H1 (cell line): ENCODE measurements at regions not wholly inside any gene's neighbourhood (a gene's known extent, or its start where the extent isn't known, plus 50 kb on each side); places are given as distances from the start of the nearest gene placed in this dataset.

ENCODE experiments used
- CTCF ChIA-PET: fragments of 300-600 bp; sonication (Branson Sonifier 250); formaldehyde crosslinking; loops from one replicate; lab custom pipeline; 2021; ENCODE audit not compliant: partially characterized antibody; lab: Charles Lee
- POLR2A ChIA-PET: fragments of 300-600 bp; sonication (Branson Sonifier 250); formaldehyde crosslinking; loops from one replicate; lab custom pipeline; 2021; ENCODE audit warnings: inconsistent platforms; ENCODE audit not compliant: partially characterized antibody; lab: Charles Lee
- DNase-seq, 2 experiments: peaks; one replicate each; pipeline versions ENCODE4 v3.0.0 to v3.0.0-alpha.2; 2010 to 2022; ENCODE audit warnings: low spot score in 2 of 2, low read depth in 1 of 2, mixed read lengths in 1 of 2
- FAIRE-seq: peaks from 2 replicates; lab custom pipeline; 2011; peaks lifted over from hg19 to GRCh38; lab: Jason Lieb, UNC
- H2AFZ ChIP-seq: 2 replicates; pipeline ENCODE4 v1.8.1; 2012; ENCODE audit warnings: low read length, inconsistent platforms
- H2AK5ac ChIP-seq: 2 replicates; pipeline ENCODE4 v1.6.1; 2013; ENCODE audit warnings: low read depth, low read length
- H2BK120ac ChIP-seq: replicated peaks from 2 replicates; pipeline ENCODE3; 2013; ENCODE audit warnings: low read depth, low read length, inconsistent platforms
- H2BK12ac ChIP-seq: 2 replicates; pipeline ENCODE4 v1.6.1; 2013; ENCODE audit warnings: low read depth, low read length
- H2BK15ac ChIP-seq: 2 replicates; pipeline ENCODE4 v1.6.1; 2013; ENCODE audit warnings: low read length
- H2BK20ac ChIP-seq: 2 replicates; pipeline ENCODE4 v1.6.1; 2013; ENCODE audit warnings: low read length
- H2BK5ac ChIP-seq: 2 replicates; pipeline ENCODE4 v1.6.1; 2013; ENCODE audit warnings: low read depth, low read length
- H3K14ac ChIP-seq: 2 replicates; pipeline ENCODE4 v1.6.1; 2013; ENCODE audit warnings: inconsistent platforms; ENCODE audit not compliant: insufficient read length
- H3K18ac ChIP-seq: 2 replicates; pipeline ENCODE4 v1.6.1; 2013; ENCODE audit warnings: low read length; ENCODE audit errors: extremely low read depth
- H3K23ac ChIP-seq: 2 replicates; pipeline ENCODE4 v1.6.1; 2013; ENCODE audit warnings: inconsistent platforms; ENCODE audit not compliant: insufficient read length
- H3K23me2 ChIP-seq: 2 replicates; pipeline ENCODE4 v1.6.1; 2013; ENCODE audit warnings: low read depth, low read length
- H3K27ac ChIP-seq: 2 replicates; pipeline ENCODE4 v1.6.1; 2011; ENCODE audit warnings: low read depth, low read length, inconsistent platforms
- H3K27me3 ChIP-seq, 4 experiments: replicated peaks in 1 of 4; 1 replicate in 1 of 4; 2 replicates in 3 of 4; pipeline versions ENCODE4 v1.6.1 to v1.8.1; 2011 to 2013; ENCODE audit warnings: low read length in 3 of 4, mild to moderate bottlenecking in 3 of 4, inconsistent platforms in 2 of 4, mixed read lengths in 2 of 4, moderate library complexity in 1 of 4; ENCODE audit not compliant: control insufficient read depth in 3 of 4, insufficient read depth in 3 of 4; ENCODE audit errors: extremely low read depth in 1 of 4
- H3K36me3 ChIP-seq, 4 experiments: 2 replicates each; pipeline versions ENCODE4 v1.6.1 to v1.8.1; 2011 to 2013; ENCODE audit warnings: mild to moderate bottlenecking in 4 of 4, low read length in 3 of 4, moderate library complexity in 2 of 4, control low read depth in 1 of 4, inconsistent platforms in 1 of 4; ENCODE audit not compliant: insufficient read depth in 4 of 4, control insufficient read depth in 2 of 4
- H3K4ac ChIP-seq: replicated peaks from 2 replicates; pipeline ENCODE3; 2013; ENCODE audit warnings: low read length, low read depth, mixed read lengths, inconsistent platforms; ENCODE audit not compliant: insufficient read length
- H3K4me1 ChIP-seq, 4 experiments: replicated peaks in 1 of 4; 1 replicate in 1 of 4; 2 replicates in 3 of 4; pipeline versions ENCODE4 v1.6.1 to v1.8.1; 2011 to 2013; ENCODE audit warnings: low read length in 3 of 4, inconsistent platforms in 2 of 4, mixed read lengths in 1 of 4; ENCODE audit not compliant: insufficient read depth in 4 of 4, control insufficient read depth in 3 of 4
- H3K4me2 ChIP-seq, 2 experiments: 2 replicates each; pipeline versions ENCODE4 v1.6.1 to v1.8.1; 2011 to 2013; ENCODE audit warnings: low read depth in 2 of 2, low read length in 2 of 2, control low read depth in 1 of 2, inconsistent platforms in 1 of 2, mild to moderate bottlenecking in 1 of 2; ENCODE audit not compliant: insufficient read depth in 1 of 2
- H3K4me3 ChIP-seq, 4 experiments: fragments of 200-600, 300-600 bp in 1 of 4; sonication (generic), shearing (Covaris generic), sonication (Bioruptor Twin) in 1 of 4; 2 replicates each; pipeline versions ENCODE4 v1.5.1 to v1.8.1; 2011 to 2016; ENCODE audit warnings: low read length in 4 of 4, low read depth in 3 of 4, control low read depth in 2 of 4, inconsistent platforms in 2 of 4, mild to moderate bottlenecking in 2 of 4, mixed read lengths in 1 of 4, moderate library complexity in 1 of 4; ENCODE audit not compliant: insufficient read depth in 2 of 4; ENCODE audit errors: extremely low read depth in 1 of 4
- H3K56ac ChIP-seq: replicated peaks from 2 replicates; pipeline ENCODE3; 2013; ENCODE audit warnings: low read depth, mild to moderate bottlenecking, mixed read lengths, low read length, inconsistent platforms; ENCODE audit not compliant: insufficient read length
- H3K79me1 ChIP-seq: 2 replicates; pipeline ENCODE4 v1.6.1; 2013; ENCODE audit warnings: low read depth, low read length, control low read depth
- H3K79me2 ChIP-seq, 2 experiments: 2 replicates each; pipeline versions ENCODE4 v1.6.1 to v1.8.1; 2012 to 2013; ENCODE audit warnings: low read length in 2 of 2, mild to moderate bottlenecking in 2 of 2, inconsistent platforms in 1 of 2; ENCODE audit not compliant: insufficient read depth in 2 of 2, control insufficient read depth in 1 of 2
- H3K9ac ChIP-seq, 4 experiments: replicated peaks in 1 of 4; 1 replicate in 1 of 4; 2 replicates in 3 of 4; pipeline versions ENCODE4 v1.6.1 to v1.8.1; 2011 to 2013; ENCODE audit warnings: low read depth in 3 of 4, low read length in 3 of 4, control low read depth in 2 of 4, mild to moderate bottlenecking in 2 of 4, moderate library complexity in 2 of 4, inconsistent platforms in 1 of 4; ENCODE audit errors: extremely low read depth in 1 of 4
- H3K9me3 ChIP-seq, 2 experiments: 2 replicates each; pipeline versions ENCODE4 v1.6.1 to v1.8.1; 2012 to 2013; ENCODE audit warnings: mild to moderate bottlenecking in 2 of 2, moderate library complexity in 2 of 2, control low read depth in 1 of 2, inconsistent platforms in 1 of 2, low read depth in 1 of 2, low read length in 1 of 2, mixed read lengths in 1 of 2; ENCODE audit not compliant: insufficient read depth in 2 of 2
- H4K20me1 ChIP-seq, 2 experiments: replicated peaks in 1 of 2; 2 replicates each; pipeline versions ENCODE3 to v1.8.1; 2011 to 2013; ENCODE audit warnings: inconsistent platforms in 2 of 2, low read length in 2 of 2, mild to moderate bottlenecking in 1 of 2; ENCODE audit not compliant: insufficient read depth in 2 of 2, control insufficient read depth in 1 of 2
- H4K5ac ChIP-seq: 2 replicates; pipeline ENCODE4 v1.6.1; 2013; ENCODE audit warnings: low read length, low read depth, mixed read lengths, inconsistent platforms; ENCODE audit not compliant: insufficient read length
- H4K8ac ChIP-seq: 2 replicates; pipeline ENCODE4 v1.8.0; 2013; ENCODE audit warnings: mild to moderate bottlenecking, moderate library complexity, low read length, inconsistent platforms; ENCODE audit not compliant: insufficient read depth; ENCODE audit errors: extremely low read depth
- H4K91ac ChIP-seq: replicated peaks from 2 replicates; pipeline ENCODE3; 2013; ENCODE audit warnings: low read length, mixed read lengths, inconsistent platforms; ENCODE audit not compliant: insufficient read length
- ASH2L ChIP-seq: fragments of 200-600, 300-600 bp; sonication (generic); IDR thresholded peaks from one replicate; pipeline ENCODE4 v1.7.1; 2017; ENCODE audit warnings: low read length
- BCL11A ChIP-seq, 2 experiments: IDR thresholded peaks; one replicate each; pipeline ENCODE4 v1.6.1; 2011; ENCODE audit warnings: low read depth in 2 of 2, low read length in 2 of 2, mild to moderate bottlenecking in 2 of 2
- CBX5 ChIP-seq: fragments of 300-800, 300-1000 bp; sonication (generic); IDR thresholded peaks from 2 replicates; pipeline ENCODE4 v1.7.1; 2016; ENCODE audit warnings: antibody characterized with exemption, low read length, low read depth
- CBX8 ChIP-seq: fragments of 300-800, 300-1000 bp; sonication (generic); IDR thresholded peaks from 2 replicates; pipeline ENCODE4 v1.7.1; 2016; ENCODE audit warnings: low read depth, low read length, borderline replicate concordance
- HDAC2 ChIP-seq, 2 experiments: fragments of 300-600 bp in 1 of 2; sonication (generic) in 1 of 2; IDR thresholded peaks; 2 replicates each; pipeline ENCODE4 v1.6.1; 2011 to 2012; ENCODE audit warnings: low read depth in 2 of 2, low read length in 2 of 2, mild to moderate bottlenecking in 2 of 2, moderate library complexity in 2 of 2, borderline replicate concordance in 1 of 2, inconsistent platforms in 1 of 2
- JUN ChIP-seq: IDR thresholded peaks from 2 replicates; pipeline ENCODE4 v1.6.1; 2011; ENCODE audit warnings: low read depth, mild to moderate bottlenecking, improper control_type of control experiment, low read length
- SAP30 ChIP-seq: fragments of 300-600 bp; sonication (generic); IDR thresholded peaks from 2 replicates; pipeline ENCODE4 v1.7.1; 2012; ENCODE audit warnings: low read length, moderate library complexity, mild to moderate bottlenecking, inconsistent platforms; ENCODE audit not compliant: insufficient read depth, insufficient replicate concordance
- SP2 ChIP-seq: IDR thresholded peaks from 2 replicates; pipeline ENCODE4 v1.6.1; 2012; ENCODE audit warnings: mild to moderate bottlenecking, low read length, inconsistent platforms
- TCF12 ChIP-seq: IDR thresholded peaks from 2 replicates; pipeline ENCODE4 v1.6.1; 2011; ENCODE audit warnings: low read depth, mild to moderate bottlenecking, low read length
- TEAD4 ChIP-seq: IDR thresholded peaks from 2 replicates; pipeline ENCODE4 v1.6.1; 2012; ENCODE audit warnings: low read depth, low read length, inconsistent platforms, mixed read lengths
- ZNF274 ChIP-seq: IDR thresholded peaks from 2 replicates; pipeline ENCODE4 v1.7.0; 2012; ENCODE audit warnings: low read length, borderline replicate concordance; ENCODE audit errors: extremely low read depth
- TF ChIP-seq, protein P1 (sequence below): IDR thresholded peaks from 2 replicates; pipeline ENCODE4 v1.6.1; 2012; ENCODE audit warnings: inconsistent platforms

DNA sequence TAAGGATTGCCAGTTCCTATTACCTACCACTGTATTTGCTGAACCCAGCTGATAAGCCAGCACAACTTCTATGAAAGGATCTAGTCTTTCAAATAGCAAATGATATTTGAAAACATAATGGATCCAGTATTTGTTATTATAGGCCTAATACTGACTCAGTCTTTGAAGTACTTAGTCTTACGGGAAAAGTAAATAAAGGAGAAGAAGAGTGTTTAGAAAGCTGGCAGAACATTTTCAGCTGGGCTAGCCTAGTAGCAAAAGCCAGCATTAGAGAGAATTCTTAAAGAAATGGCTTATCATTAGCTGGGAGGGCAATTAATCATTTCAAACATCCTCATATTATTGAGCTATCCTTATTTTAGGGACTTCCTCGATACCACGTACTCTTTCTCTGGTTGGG lies 101.4 kb upstream of the GOLIM4 start (continued):
- TF ChIP-seq SP2 = no peak

DNA sequence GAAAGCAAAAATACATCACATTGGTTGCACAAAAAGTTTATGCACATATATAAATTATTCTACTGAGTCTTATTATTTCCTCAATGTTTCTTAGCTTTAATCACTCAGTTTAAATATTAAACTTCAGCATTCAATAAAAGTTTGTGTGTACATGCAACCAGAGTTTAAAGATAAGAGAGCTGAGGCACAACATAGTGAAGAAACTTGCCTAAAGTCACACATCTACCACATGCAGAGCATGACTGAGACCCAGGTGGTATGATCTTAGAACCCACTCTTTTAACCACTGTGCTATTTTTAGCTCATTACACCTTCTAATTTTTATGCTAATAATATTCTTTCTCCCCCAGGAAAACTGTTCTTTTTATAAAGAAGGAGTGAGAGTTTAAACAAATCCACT lies 96.1 kb upstream of the GOLIM4 start:
- H3K79me1 ChIP-seq = no peaks in the 10 kb centered on the region
- H4K20me1 ChIP-seq = no peaks in the 10 kb centered on the region
- ChIA-PET CTCF (interaction anchor here (1.4 kb wide), 1 partner anchor 26 kb away, joined by 3 read pairs; no protein-coding TSS in a partner anchor), POLR2A (no interaction called here)
- FAIRE-seq = no peak
- no peaks in the 10 kb centered on the region for H3K79me2 ChIP-seq
- no peak overlapping the region for H2AK5ac ChIP-seq
- no peak overlapping the region for H3K27ac ChIP-seq
- H2AFZ ChIP-seq = no peak overlapping the region
- no peak overlapping the region for H4K8ac ChIP-seq
- no peaks in the 10 kb centered on the region for H3K27me3 ChIP-seq
- no peak overlapping the region for H3K14ac ChIP-seq
- no peaks in the 10 kb centered on the region for H3K9me3 ChIP-seq
- no peak overlapping the region for H3K56ac ChIP-seq
- H2BK12ac ChIP-seq = no peak overlapping the region
- H3K4me2 ChIP-seq = no peak overlapping the region
- H3K9ac ChIP-seq = peak overlapping the region in 1 of 4 experiments; percentile 0; a peak in 1 of 7 replicates
- H2BK5ac ChIP-seq = no peak overlapping the region
- no peaks in the 10 kb centered on the region for H3K23me2 ChIP-seq
- H3K4me1 ChIP-seq = no peaks in the 10 kb centered on the region
- no peak overlapping the region for H4K5ac ChIP-seq
- no peak overlapping the region for H3K4ac ChIP-seq
- H2BK20ac ChIP-seq = no peak overlapping the region
- no peak overlapping the region for H3K18ac ChIP-seq
- no peak for DNase-seq
- no peak overlapping the region for H2BK120ac ChIP-seq
- H2BK15ac ChIP-seq = no peak overlapping the region
- TF ChIP-seq BCL11A (IDR thresholded peaks at IDR 0.05; ENCODE audit: low read depth in 2 of 2, low read length in 2 of 2) = no peak
- TF ChIP-seq ZNF274 = no peak
- no peak for TF ChIP-seq CBX8
- no peak for TF ChIP-seq ASH2L
- no peak for TF ChIP-seq HDAC2 (IDR thresholded peaks at IDR 0.05; ENCODE audit: borderline replicate concordance in 1 of 2, low read depth in 2 of 2, low read length in 2 of 2)
- no peak for TF ChIP-seq TEAD4
- TF ChIP-seq CBX5 = no peak
- TF ChIP-seq, protein P1, sequence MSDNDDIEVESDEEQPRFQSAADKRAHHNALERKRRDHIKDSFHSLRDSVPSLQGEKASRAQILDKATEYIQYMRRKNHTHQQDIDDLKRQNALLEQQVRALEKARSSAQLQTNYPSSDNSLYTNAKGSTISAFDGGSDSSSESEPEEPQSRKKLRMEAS = no peak
- TF ChIP-seq SAP30 = no peak
- TF ChIP-seq JUN = no peak
- no peak for TF ChIP-seq TCF12
- no peak overlapping the region for H3K4me3 ChIP-seq
- no peaks in the 10 kb centered on the region; a peak in 1 of 8 replicates for H3K36me3 ChIP-seq
- no peak overlapping the region for H3K23ac ChIP-seq
- H4K91ac ChIP-seq = no peak overlapping the region
